ENCODE measurements at regions not wholly inside any gene's neighbourhood (a gene's known extent, or its start where the extent isn't known, plus 50 kb on each side); places are given as distances from the start of the nearest gene placed in this dataset.

- TF ChIP-seq CTCF (IDR thresholded peaks at IDR 0.05) (no peak), EP300 (IDR thresholded peaks at IDR 0.05) (no peak)
Measured at GRCh38 chr3:124652009-124652408, 78.2 kb upstream of the UMPS start.
